B cell (primary cell): ENCODE measurements at regions not wholly inside any gene's neighbourhood (a gene's known extent, or its start where the extent isn't known, plus 50 kb on each side); places are given as distances from the start of the nearest gene placed in this dataset.

ENCODE experiments used
- ATAC-seq: fragments of 200-7000 bp; cut with Tn5 transposase; one replicate; pipeline ENCODE4 v1.10.0; 2021; ENCODE audit warnings: low read depth, mild to moderate bottlenecking, moderate number of reproducible peaks, moderate library complexity
- CTCF ChIA-PET: fragments of 350-600 bp; sonication (Branson Sonifier 250); formaldehyde crosslinking; loops from one replicate; lab custom pipeline; 2021; ENCODE audit warnings: antibody characterized with exemption, inconsistent platforms; lab: Charles Lee
- POLR2A ChIA-PET: fragments of 350-600 bp; sonication (Branson Sonifier 250); formaldehyde crosslinking; loops from one replicate; lab custom pipeline; 2021; ENCODE audit warnings: antibody characterized with exemption; lab: Charles Lee
- DNase-seq: peaks from one replicate; pipeline ENCODE4 v3.0.0; 2013
- H2AFZ ChIP-seq: 2 replicates; pipeline ENCODE4 v1.6.1; 2012; ENCODE audit warnings: mild to moderate bottlenecking, low read depth, low read length; ENCODE audit not compliant: insufficient read depth, poor library complexity, severe bottlenecking
- H3K27ac ChIP-seq, 2 donors: 1 replicate in 1 of 2; 2 replicates in 1 of 2; pipeline ENCODE4 v1.5.1; 2012 to 2013; ENCODE audit warnings: low read length in 2 of 2, mild to moderate bottlenecking in 2 of 2, moderate library complexity in 1 of 2
- H3K27me3 ChIP-seq, 4 experiments: fragments of 200-600 bp in 1 of 4; sonication (generic) in 1 of 4; replicated peaks in 1 of 4; 1 replicate in 2 of 4; 2 replicates in 2 of 4; pipeline versions ENCODE4 v1.6.1 to v1.7.0; 2013 to 2016; ENCODE audit warnings: low read length in 3 of 4, mild to moderate bottlenecking in 2 of 4, mixed read lengths in 1 of 4, moderate library complexity in 1 of 4; ENCODE audit not compliant: insufficient read depth in 4 of 4, control insufficient read depth in 3 of 4; ENCODE audit errors: control extremely low read depth in 1 of 4
- H3K36me3 ChIP-seq, 2 experiments: replicated peaks in 1 of 2; 1 replicate in 1 of 2; 2 replicates in 1 of 2; pipeline versions ENCODE4 v1.6.1 to v1.7.1; 2013; ENCODE audit warnings: low read length in 1 of 2; ENCODE audit not compliant: insufficient read depth in 2 of 2, control insufficient read depth in 1 of 2; ENCODE audit errors: control extremely low read depth in 1 of 2, extremely low read depth in 1 of 2
- H3K4me1 ChIP-seq, 2 donors: fragments of 200-600 bp in 1 of 2; sonication (generic) in 1 of 2; 1 replicate in 1 of 2; 2 replicates in 1 of 2; pipeline versions ENCODE4 v1.5.1 to v1.6.1; 2013 to 2017; ENCODE audit warnings: low read length in 2 of 2; ENCODE audit not compliant: control insufficient read depth in 2 of 2, insufficient read depth in 2 of 2
- H3K4me2 ChIP-seq: replicated peaks from 2 replicates; pipeline ENCODE3; 2012; ENCODE audit warnings: mild to moderate bottlenecking, low read depth, low read length; ENCODE audit not compliant: poor library complexity, severe bottlenecking
- H3K4me3 ChIP-seq, 5 experiments: fragments of 200-600 bp in 1 of 5; sonication (generic) in 1 of 5; 1 replicate in 3 of 5; 2 replicates in 2 of 5; pipeline versions ENCODE4 v1.5.1 to v1.7.0; 2011 to 2016; ENCODE audit warnings: low read length in 4 of 5, mild to moderate bottlenecking in 4 of 5, low read depth in 2 of 5, control low read depth in 1 of 5, moderate library complexity in 1 of 5; ENCODE audit not compliant: insufficient read depth in 1 of 5; ENCODE audit errors: control extremely low read depth in 1 of 5, extremely low read depth in 1 of 5
- H3K79me2 ChIP-seq: fragments of 200-600 bp; sonication (generic); one replicate; pipeline ENCODE4 v1.6.0; 2016; ENCODE audit warnings: low read length; ENCODE audit not compliant: control insufficient read depth, insufficient read depth
- H3K9ac ChIP-seq: fragments of 200-600 bp; sonication (generic); 2 replicates; pipeline ENCODE4 v1.6.1; 2017; ENCODE audit warnings: mild to moderate bottlenecking, low read length, moderate library complexity
- H3K9me3 ChIP-seq, 3 donors: one replicate each; pipeline versions ENCODE4 v1.6.1 to v1.7.1; 2013; ENCODE audit warnings: low read length in 2 of 3; ENCODE audit not compliant: control insufficient read depth in 2 of 3, insufficient read depth in 1 of 3; ENCODE audit errors: control extremely low read depth in 1 of 3
- H4K20me1 ChIP-seq: 2 replicates; pipeline ENCODE4 v1.6.0; 2012; ENCODE audit warnings: mild to moderate bottlenecking, low read length; ENCODE audit not compliant: insufficient read depth, control insufficient read depth, poor library complexity, severe bottlenecking
- H3K27ac Mint-ChIP-seq: one replicate; pipeline ENCODE4 v1.8.0; 2021; ENCODE audit warnings: mixed read lengths
- H3K27me3 Mint-ChIP-seq: one replicate; pipeline ENCODE4 v1.8.0; 2021; ENCODE audit warnings: mixed read lengths
- H3K4me1 Mint-ChIP-seq: one replicate; pipeline ENCODE4 v1.8.0; 2021; ENCODE audit warnings: mixed read lengths
- H3K4me3 Mint-ChIP-seq: one replicate; pipeline ENCODE4 v1.8.0; 2021; ENCODE audit warnings: mixed read lengths
- H3K9me3 Mint-ChIP-seq: one replicate; pipeline ENCODE4 v1.8.0; 2022; ENCODE audit warnings: mixed read lengths; ENCODE audit not compliant: insufficient read depth
- EZH2 ChIP-seq: IDR thresholded peaks from 2 replicates; pipeline ENCODE4 v1.6.1; 2012; ENCODE audit warnings: borderline replicate concordance, low read depth, mild to moderate bottlenecking, moderate library complexity, low read length; ENCODE audit not compliant: insufficient read depth, poor library complexity, severe bottlenecking
- WGBS: methylation state at CpG from one replicate; pipeline ENCODE4 v1.1.5; 2013; ENCODE audit warnings: missing lambda C conversion rate; ENCODE audit not compliant: insufficient coverage; 5-methylcytosine and 5-hydroxymethylcytosine counted together
- intact Hi-C: fragments of 100-400 bp; cut with micrococcal nuclease; formaldehyde crosslinking; loops from one replicate; pipeline ENCODE4 v1.10.0; 2022
- TF ChIP-seq, protein P1 (sequence below): fragments of 200-600 bp; IDR thresholded peaks from one replicate; pipeline ENCODE4 v1.8.0; 2022; ENCODE audit warnings: antibody characterized with exemption, mild to moderate bottlenecking

DNA sequence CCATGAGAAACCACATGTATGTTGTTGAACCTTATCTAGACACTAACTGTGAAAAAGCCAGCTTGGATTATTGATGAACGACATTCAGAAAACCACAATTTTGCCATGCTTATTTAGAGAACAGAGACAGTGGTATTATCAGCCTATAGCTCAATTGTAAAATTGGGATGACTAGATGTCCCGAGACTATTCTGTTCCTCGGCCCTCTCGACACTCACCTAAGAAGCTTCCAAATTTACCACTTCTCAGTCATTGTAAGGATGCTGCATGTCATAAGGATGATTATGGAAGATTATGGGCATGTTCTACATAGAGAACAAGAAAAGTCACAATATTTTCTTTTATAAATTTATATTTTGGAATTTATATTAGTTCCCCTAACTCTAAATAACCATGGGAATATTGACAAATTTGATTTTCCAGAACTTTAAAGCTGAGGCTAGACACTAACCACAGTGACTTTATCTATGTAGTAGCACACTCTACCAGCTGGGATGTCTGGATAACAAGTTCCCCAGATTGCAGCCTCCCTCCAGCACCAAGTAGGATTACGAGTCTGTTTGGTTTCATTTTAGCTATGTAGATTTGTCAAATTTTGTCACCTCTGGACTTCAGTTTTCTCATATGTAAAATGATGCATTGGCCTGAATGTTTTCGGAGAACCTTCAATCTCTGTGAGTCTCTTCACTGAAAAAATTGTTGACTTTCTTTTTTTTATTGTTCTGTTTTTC lies 513.6 kb downstream of the IRS2 start:
- no peaks in the 10 kb centered on the region for H3K36me3 ChIP-seq
- no peak for DNase-seq
- no peaks in the 10 kb centered on the region for H3K4me1 ChIP-seq
- WGBS, result no CpG with 5 or more reads among the region's 6 CpGs
- CTCF ChIA-PET, result no interaction called here
- intact Hi-C loops, result no loop called here
- no peaks in the 10 kb centered on the region for H3K27me3 ChIP-seq
- Mint-ChIP-seq H3K9me3 (no peaks in the 10 kb centered on the region), H3K4me1 (no peaks in the 10 kb centered on the region), H3K4me3 (no peak overlapping the region), H3K27ac (no peak overlapping the region), H3K27me3 (no peaks in the 10 kb centered on the region)
- no peaks in the 10 kb centered on the region for H3K9me3 ChIP-seq
- H3K9ac ChIP-seq, result no peak overlapping the region
- H2AFZ ChIP-seq, result no peak overlapping the region
- H3K4me2 ChIP-seq, result no peak overlapping the region
- no peaks in the 10 kb centered on the region for H3K79me2 ChIP-seq
- POLR2A ChIA-PET, result no interaction called here
- no peak for ATAC-seq
- no peak for TF ChIP-seq EZH2
- TF ChIP-seq, protein P1, sequence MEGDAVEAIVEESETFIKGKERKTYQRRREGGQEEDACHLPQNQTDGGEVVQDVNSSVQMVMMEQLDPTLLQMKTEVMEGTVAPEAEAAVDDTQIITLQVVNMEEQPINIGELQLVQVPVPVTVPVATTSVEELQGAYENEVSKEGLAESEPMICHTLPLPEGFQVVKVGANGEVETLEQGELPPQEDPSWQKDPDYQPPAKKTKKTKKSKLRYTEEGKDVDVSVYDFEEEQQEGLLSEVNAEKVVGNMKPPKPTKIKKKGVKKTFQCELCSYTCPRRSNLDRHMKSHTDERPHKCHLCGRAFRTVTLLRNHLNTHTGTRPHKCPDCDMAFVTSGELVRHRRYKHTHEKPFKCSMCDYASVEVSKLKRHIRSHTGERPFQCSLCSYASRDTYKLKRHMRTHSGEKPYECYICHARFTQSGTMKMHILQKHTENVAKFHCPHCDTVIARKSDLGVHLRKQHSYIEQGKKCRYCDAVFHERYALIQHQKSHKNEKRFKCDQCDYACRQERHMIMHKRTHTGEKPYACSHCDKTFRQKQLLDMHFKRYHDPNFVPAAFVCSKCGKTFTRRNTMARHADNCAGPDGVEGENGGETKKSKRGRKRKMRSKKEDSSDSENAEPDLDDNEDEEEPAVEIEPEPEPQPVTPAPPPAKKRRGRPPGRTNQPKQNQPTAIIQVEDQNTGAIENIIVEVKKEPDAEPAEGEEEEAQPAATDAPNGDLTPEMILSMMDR, result no peak
- H3K4me3 ChIP-seq, result no peak overlapping the region
- H4K20me1 ChIP-seq, result no peaks in the 10 kb centered on the region
- H3K27ac ChIP-seq, result no peak overlapping the region

DNA sequence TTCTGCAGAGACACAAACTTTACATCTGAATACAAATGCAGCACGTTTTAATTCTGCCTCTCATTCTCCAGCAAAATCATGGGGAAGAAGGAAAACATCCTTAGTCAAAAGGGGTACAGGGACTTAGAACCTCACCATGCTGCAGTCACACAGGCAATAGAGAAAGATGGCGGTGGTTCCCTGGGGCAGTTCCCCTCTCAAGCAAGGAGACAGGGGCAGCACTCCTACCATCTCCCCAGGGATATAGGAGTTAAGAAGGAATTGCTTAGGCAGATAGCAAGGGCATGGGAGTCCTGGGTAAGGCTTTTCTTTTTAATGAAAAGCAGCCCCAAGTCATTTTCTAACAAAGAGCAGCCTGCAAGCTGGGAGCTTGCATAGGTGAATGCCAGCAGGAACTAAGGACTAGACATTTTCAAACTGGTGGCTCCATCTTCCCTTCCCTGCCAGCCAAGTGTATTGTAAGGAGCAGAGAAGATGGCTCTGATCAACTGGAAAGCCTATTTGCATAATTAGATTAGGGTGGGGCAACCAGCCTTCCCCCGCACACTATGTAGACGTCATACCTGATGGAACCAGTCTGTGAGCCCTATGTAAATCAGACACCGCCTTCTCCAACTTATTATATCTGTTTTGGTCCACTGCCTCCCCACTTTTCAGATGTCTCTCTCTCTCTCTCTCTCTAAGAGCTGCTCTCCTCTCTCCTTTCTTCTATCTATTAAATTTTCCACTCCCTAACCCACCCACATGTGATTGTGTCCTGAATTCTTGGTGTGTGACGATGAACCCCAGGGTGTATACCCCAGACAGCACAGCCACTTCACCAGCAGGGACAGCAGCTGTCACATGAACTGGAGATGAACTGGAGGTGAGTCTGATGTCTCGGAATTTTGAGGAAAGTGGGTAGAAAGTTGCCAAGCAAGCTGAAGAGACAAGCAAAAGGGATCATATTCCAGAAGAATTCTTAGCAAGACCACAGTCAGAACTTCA lies 514.5 kb downstream of the IRS2 start:
- no peak for TF ChIP-seq EZH2
- H3K27ac ChIP-seq, result no peak overlapping the region
- no peak overlapping the region for H3K4me2 ChIP-seq
- no peaks in the 10 kb centered on the region for H3K36me3 ChIP-seq
- intact Hi-C loops, result no loop called here
- H2AFZ ChIP-seq, result no peak overlapping the region
- H3K4me3 ChIP-seq, result no peak overlapping the region
- H4K20me1 ChIP-seq, result no peaks in the 10 kb centered on the region
- POLR2A ChIA-PET, result no interaction called here
- no peak overlapping the region for H3K9ac ChIP-seq
- no peak for ATAC-seq
- Mint-ChIP-seq H3K4me1 (no peaks in the 10 kb centered on the region), H3K27ac (no peak overlapping the region), H3K4me3 (no peak overlapping the region), H3K9me3 (no peaks in the 10 kb centered on the region), H3K27me3 (no peaks in the 10 kb centered on the region)
- CTCF ChIA-PET, result no interaction called here
- DNase-seq, result no peak
- no peaks in the 10 kb centered on the region for H3K27me3 ChIP-seq
- no peaks in the 10 kb centered on the region for H3K9me3 ChIP-seq
- no peaks in the 10 kb centered on the region for H3K79me2 ChIP-seq
- H3K4me1 ChIP-seq, result no peaks in the 10 kb centered on the region
- no CpG with 5 or more reads among the region's 7 CpGs for WGBS
